C1 segment of cervical spinal cord (tissue), 14 donors: ENCODE measurements at regions not wholly inside any gene's neighbourhood (a gene's known extent, or its start where the extent isn't known, plus 50 kb on each side); places are given as distances from the start of the nearest gene placed in this dataset.
"Not testable (repeated sequence)": the region's sequence is repeated elsewhere in the genome, so short reads cannot be mapped to it uniquely, and the experiment has no call there.

Experiments used
- DNase-seq, 14 donors: peaks; one replicate each; lab custom pipeline; 2025; lab: John Stamatoyannopoulos, UW

GRCh38 chr1:57594002-57594401 lies 170.1 kb upstream of the DAB1 start:
- no peak for DNase-seq

DNA sequence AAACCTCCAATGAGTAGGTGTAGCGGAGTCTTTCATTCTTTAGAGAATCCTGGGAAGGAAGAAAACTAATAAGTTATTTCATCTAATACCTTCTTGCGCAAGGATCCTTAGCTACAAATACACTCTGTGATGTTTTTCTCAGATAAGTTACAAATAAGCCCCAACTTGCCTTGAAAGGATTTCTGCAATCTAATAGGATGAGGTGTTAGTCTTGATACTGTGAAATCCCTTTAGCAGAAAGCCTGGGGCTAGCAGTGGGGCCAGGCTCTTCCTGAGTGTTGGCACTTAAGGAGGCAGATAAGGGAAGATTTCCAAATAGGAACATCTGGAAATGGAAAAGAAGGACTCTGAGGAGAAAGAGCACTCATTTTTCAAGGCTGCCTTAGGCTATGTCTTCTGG lies 168.0 kb upstream of the DAB1 start:
- DNase-seq = no peak

GRCh38 chr1:57590978-57591377 lies 167.1 kb upstream of the DAB1 start:
- no peak for DNase-seq

GRCh38 chr1:57586842-57587241 lies 163.0 kb upstream of the DAB1 start:
- DNase-seq = no peak

DNA sequence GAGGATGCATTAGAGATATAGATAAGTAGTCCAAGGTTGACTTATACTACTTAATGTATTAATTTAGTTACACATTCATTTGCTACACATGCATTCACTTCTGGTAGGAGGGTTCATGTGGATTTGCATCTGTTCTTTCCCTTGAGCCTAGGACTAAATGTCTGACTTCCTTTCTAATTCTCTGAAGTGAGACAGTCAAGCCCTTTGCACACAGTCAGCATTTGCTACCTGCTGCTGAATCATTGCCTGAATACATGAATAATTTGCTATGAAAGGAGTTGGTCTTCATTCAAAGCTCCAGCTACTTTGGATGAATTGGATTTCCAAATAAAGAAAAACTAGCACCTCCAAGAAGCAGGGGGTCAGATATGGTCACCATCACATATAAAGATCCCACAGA lies 154.8 kb upstream of the DAB1 start:
- DNase-seq = no peak

GRCh38 chr1:57578099-57578498 lies 154.2 kb upstream of the DAB1 start:
- DNase-seq = peak in 1 of 14 donors; percentile 47

GRCh38 chr1:57576756-57577155 lies 152.9 kb upstream of the DAB1 start:
- no peak for DNase-seq

GRCh38 chr1:57572016-57572415 lies 148.2 kb upstream of the DAB1 start:
- no peak for DNase-seq

DNA sequence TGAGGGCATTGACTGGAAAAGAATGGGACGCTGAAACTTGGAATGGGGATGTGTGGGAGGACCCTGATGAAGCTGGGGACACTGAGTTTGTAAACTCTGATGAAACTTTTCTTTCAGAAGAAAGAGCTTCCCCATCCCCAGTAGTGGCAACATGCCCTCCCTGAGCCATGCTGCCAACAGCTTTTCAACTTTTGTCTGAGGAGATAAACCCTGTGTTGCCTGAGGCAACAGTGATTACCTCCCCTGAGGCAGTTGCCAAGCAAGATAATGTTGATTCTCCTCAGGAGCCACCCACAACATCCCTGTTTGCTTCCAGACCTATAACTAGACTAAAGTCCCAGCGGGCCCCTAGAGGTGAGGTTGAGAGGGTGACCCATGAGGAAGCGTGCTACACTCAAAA lies 134.2 kb upstream of the DAB1 start:
- DNase-seq = not testable (repeated sequence)

DNA sequence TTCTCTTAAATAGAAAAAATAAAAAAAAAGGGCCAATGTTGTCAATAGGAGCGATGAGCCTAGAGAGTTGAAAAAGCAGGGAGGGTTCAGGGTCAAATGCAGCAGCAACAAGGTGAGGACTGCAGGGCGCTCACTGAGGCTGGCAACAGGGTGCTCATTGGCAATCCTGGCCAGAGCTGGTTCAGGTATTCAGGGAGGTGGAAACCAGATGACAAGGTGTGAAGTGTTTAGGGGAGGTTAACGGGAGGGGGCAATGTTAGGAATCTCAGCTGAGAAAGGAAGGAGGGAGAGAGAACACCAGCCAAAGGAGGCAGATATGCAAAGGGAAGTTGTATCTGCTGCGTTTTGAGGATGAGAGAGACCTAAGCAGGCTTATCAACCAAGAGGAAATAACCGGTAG lies 129.8 kb upstream of the DAB1 start:
- no peak for DNase-seq

GRCh38 chr1:57551476-57551875 lies 127.6 kb upstream of the DAB1 start:
- DNase-seq = no peak

- no peak for DNase-seq
Measured at GRCh38 chr1:57550092-57550491, 126.2 kb upstream of the DAB1 start.

DNA sequence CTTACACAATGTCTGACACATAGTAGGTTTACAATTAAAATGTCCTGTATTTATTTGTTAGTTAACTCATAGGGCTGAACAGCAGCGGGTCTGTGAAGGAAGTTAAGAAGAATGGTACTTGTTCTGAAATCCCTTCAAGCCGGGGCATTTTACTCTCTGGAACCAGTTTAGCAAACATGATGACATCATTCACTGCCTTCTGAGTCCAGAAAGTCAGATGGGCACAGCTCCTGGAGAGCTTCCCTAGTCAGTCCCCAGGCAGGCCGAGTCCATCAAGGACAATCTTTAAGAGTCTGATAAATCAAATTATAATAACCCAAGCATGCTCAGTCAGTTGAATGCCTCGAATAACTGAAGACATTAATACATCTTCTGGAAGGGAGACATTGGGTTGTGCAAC lies 125.4 kb upstream of the DAB1 start:
- no peak for DNase-seq

DNA sequence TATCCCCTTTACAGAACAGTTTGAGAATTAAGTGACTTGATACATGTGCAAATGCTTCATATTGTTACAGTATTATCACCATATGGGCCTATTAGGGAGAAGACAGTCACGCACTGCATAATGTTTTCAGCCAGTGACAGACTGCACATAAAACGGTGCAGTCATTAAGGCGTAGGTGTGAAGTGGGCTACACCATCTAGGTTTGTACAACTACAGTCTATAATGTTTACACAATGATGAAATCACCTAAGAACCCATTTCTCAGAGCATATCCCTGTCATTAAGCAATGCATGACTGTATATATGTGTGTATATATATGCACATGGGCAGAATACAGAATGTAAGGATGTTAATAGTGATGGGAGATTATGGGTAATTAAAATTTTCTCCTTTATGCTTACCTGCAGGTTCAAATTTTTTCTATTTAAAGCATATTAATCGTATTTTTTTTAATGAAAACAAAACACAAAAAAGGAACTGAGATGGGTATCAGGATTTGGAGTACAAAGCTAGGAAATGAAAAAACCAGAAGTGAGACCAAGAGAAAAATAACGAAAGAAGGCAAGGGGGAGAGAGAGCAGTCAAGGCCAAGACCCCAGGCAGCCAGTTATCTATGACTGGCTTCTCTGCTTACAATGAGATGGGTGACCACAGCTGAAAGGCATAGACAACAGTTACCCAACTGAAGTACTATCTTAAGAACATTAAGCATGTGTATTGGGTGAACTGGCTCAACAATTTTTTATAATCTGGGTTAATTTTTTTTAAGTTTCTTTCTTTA lies 122.9 kb upstream of the DAB1 start:
- DNase-seq = no peak

DNA sequence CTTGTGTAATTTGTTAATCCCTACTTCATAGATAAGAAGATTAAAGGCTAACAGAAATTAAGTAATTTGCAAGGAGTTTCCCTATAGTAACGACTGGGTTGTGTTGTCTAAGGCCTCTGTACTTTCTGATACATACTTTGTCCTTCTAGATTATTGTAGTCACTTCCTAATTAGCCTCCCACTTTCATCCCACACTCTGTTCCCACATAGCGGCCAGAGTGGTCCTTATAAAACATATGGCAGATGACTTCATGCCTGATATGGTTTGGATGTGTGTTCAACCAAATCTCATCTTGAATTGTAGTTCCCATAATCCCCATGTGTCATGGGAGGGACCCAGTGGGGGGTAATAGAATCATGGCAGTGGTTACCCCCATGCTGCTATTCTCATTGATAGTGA lies 120.5 kb upstream of the DAB1 start:
- DNase-seq = no peak

GRCh38 chr1:57536749-57537423 lies 113.0 kb upstream of the DAB1 start:
- DNase-seq = no peak

GRCh38 chr1:57532299-57532698 lies 108.4 kb upstream of the DAB1 start:
- DNase-seq = no peak

- not testable (repeated sequence) for DNase-seq
Measured at GRCh38 chr1:57530911-57531260, 107.0 kb upstream of the DAB1 start.

- DNase-seq = no peak
Measured at GRCh38 chr1:57530206-57530910, 106.5 kb upstream of the DAB1 start.

- no peak for DNase-seq
Measured at GRCh38 chr1:57522575-57522974, 98.7 kb upstream of the DAB1 start.

DNA sequence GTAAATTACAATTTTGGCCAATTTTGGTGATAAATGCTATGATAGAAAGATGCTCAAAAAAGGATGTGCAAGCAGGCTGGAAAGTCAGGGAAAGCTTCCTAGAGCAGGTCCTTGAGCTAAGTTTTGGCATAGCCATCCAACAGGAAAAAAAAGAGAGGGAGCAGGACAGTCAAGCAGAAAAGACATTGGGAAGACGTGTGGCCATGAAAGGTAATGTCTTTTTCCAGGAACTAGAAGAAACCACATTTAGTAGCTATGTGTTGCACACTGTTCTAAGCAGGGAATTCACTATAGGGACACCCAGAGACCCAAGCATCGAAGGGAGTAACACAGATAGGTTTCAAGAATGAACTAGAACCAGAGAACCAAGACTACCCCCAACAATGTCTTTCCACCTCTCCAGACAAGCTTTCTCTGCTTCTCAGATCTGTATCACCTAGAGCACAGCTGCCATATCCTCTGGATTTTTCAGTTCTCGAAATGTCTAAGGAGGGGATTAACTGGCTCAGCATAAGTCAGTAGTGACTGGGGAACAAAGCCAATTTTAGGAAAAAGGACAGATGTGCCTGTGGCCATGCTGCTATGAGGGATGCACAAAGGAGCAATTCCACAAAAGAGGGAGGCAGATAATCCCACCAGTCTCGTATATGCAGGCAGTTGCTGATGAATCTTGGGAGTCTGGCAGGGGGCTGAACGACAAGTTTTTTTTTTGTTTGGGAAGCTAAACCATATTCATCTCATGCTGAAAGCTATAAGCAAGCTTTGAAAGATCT lies 97.1 kb upstream of the DAB1 start:
- DNase-seq = no peak

- no peak for DNase-seq
Measured at GRCh38 chr1:57518496-57518895, 94.6 kb upstream of the DAB1 start.
